Vagina (tissue), 2 donors: ENCODE measurements at regions not wholly inside any gene's neighbourhood (a gene's known extent, or its start where the extent isn't known, plus 50 kb on each side); places are given as distances from the start of the nearest gene placed in this dataset.

Experiments used
- DNase-seq, 2 donors: peaks; one replicate each; pipeline ENCODE4 v3.0.0-alpha.2; 2017; ENCODE audit errors: extremely low spot score in 2 of 2
- H3K27ac ChIP-seq: fragments of 200-600 bp; sonication (generic); one replicate; pipeline ENCODE4 v1.5.1; 2019
- H3K27me3 ChIP-seq: fragments of 200-600 bp; sonication (generic); one replicate; pipeline ENCODE4 v1.5.1; 2019
- H3K36me3 ChIP-seq, 2 donors: fragments of 200-600 bp; sonication (generic); one replicate each; pipeline ENCODE4 v1.5.1; 2017 to 2019
- H3K4me1 ChIP-seq: fragments of 200-600 bp; sonication (generic); one replicate; pipeline ENCODE4 v1.5.1; 2019
- H3K4me3 ChIP-seq, 2 donors: fragments of 200-600 bp; sonication (generic); 1 replicate in 1 of 2; 2 replicates in 1 of 2; pipeline ENCODE4 v1.5.1; 2016 to 2019
- H3K9me3 ChIP-seq: fragments of 200-600 bp; sonication (generic); one replicate; pipeline ENCODE4 v1.5.1; 2019
- POLR2A ChIP-seq, 2 donors: fragments of 450-650 bp; IDR thresholded peaks; one replicate each; pipeline ENCODE4 v1.6.1; 2017; ENCODE audit warnings: antibody characterized with exemption in 2 of 2, mild to moderate bottlenecking in 2 of 2, moderate library complexity in 2 of 2
- POLR2AphosphoS5 ChIP-seq, 2 donors: sonication (generic); formaldehyde crosslinking; IDR thresholded peaks; one replicate each; pipeline ENCODE4 v1.9.0; 2017; ENCODE audit warnings: antibody characterized with exemption in 2 of 2, mild to moderate bottlenecking in 2 of 2, low read depth in 1 of 2; ENCODE audit not compliant: insufficient read depth in 1 of 2
- intact Hi-C: fragments of 100-400 bp; cut with DNase I; formaldehyde crosslinking; loops from one replicate; pipeline ENCODE4 v1.15.1; 2023
- TF ChIP-seq, protein P1 (sequence below), 3 experiments: fragments of 450-650 bp in 2 of 3; fragments of 200-600 bp in 1 of 3; sonication (generic) in 1 of 3; IDR thresholded peaks; one replicate each; pipeline ENCODE4 v1.5.1; 2017 to 2019; ENCODE audit warnings: antibody characterized with exemption in 3 of 3, mild to moderate bottlenecking in 2 of 3, moderate library complexity in 2 of 3

DNA sequence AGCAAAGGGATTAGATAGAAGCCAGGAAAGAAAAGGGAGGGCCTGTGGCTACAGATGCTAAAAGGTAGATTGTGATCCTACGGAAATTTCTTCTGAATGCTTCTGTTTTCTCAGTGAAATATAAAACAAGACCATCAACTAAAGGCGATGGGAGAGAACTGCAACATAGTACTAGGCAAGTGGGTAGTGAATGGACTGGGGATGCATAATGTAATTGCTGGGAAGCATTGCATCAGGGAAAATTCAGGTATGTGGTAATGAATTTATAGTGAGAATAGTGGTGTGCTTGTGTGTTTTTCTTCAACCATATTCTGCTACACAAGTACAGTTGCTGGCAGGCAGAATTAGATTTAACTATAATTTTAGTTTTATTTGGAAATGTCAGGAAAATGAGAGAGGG is 156.6 kb downstream of the OPN5 start:
- intact Hi-C loops: no loop called here
- H3K27ac ChIP-seq: no peak overlapping the region
- DNase-seq: no peak
- no peaks in the 10 kb centered on the region for H3K27me3 ChIP-seq
- H3K9me3 ChIP-seq: no peaks in the 10 kb centered on the region
- no peaks in the 10 kb centered on the region for H3K36me3 ChIP-seq
- TF ChIP-seq, protein P1, sequence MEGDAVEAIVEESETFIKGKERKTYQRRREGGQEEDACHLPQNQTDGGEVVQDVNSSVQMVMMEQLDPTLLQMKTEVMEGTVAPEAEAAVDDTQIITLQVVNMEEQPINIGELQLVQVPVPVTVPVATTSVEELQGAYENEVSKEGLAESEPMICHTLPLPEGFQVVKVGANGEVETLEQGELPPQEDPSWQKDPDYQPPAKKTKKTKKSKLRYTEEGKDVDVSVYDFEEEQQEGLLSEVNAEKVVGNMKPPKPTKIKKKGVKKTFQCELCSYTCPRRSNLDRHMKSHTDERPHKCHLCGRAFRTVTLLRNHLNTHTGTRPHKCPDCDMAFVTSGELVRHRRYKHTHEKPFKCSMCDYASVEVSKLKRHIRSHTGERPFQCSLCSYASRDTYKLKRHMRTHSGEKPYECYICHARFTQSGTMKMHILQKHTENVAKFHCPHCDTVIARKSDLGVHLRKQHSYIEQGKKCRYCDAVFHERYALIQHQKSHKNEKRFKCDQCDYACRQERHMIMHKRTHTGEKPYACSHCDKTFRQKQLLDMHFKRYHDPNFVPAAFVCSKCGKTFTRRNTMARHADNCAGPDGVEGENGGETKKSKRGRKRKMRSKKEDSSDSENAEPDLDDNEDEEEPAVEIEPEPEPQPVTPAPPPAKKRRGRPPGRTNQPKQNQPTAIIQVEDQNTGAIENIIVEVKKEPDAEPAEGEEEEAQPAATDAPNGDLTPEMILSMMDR (IDR thresholded peaks at IDR 0.05): no peak
- no peak for TF ChIP-seq POLR2A (IDR thresholded peaks at IDR 0.05)
- TF ChIP-seq POLR2AphosphoS5 (IDR thresholded peaks at IDR 0.05; ENCODE audit: insufficient read depth in 1 of 2, low read depth in 1 of 2): no peak
- H3K4me1 ChIP-seq: no peaks in the 10 kb centered on the region
- no peak overlapping the region for H3K4me3 ChIP-seq

DNA sequence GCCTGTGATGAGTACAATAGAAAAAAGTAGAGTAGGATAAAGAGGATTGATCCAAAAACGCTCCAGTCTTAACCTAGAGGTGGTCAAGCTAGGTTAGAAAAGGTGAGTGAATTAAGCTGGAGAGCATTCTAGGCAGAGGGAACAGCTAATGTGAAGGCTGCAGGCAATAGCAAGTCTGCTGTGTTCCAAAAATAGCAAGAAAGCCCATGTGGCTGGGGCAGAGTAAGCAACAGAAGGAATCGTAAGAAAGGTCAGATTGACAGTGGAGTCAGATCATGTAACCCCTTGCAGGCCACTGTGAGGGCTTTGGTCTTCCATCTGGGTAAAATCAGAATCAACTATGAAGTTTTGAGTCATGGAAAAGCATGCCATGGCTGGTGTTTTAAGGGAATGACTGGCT is 155.0 kb downstream of the OPN5 start:
- Histone ChIP-seq H3K4me3 (no peak overlapping the region), H3K4me1 (no peaks in the 10 kb centered on the region), H3K36me3 (no peaks in the 10 kb centered on the region), H3K27ac (no peak overlapping the region), H3K9me3 (no peaks in the 10 kb centered on the region), H3K27me3 (no peaks in the 10 kb centered on the region)
- intact Hi-C loops: no loop called here
- no peak for DNase-seq
- TF ChIP-seq, protein P1 (IDR thresholded peaks at IDR 0.05): no peak
- no peak for TF ChIP-seq POLR2AphosphoS5 (IDR thresholded peaks at IDR 0.05; ENCODE audit: insufficient read depth in 1 of 2, low read depth in 1 of 2)

DNA sequence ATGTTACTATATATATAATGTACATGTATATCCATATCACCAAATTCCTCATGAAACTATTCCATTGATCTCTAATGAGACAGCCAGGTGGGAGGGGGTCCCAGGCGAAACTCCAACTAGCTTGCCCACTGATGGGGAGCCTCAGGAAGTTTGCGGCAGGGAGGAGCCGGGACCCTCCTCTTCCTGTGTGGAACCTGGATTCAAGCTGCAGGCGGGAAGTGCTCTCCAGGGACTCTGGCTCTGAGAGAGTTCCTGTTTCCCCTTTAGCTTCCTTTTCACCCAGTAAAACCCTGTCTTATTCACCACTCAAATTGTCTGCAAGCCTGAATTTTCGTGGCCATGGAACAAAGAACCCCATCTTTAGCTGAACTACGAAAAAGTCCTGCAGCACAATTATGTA is 152.2 kb downstream of the OPN5 start:
- TF ChIP-seq, protein P1 (IDR thresholded peaks at IDR 0.05): no peak
- TF ChIP-seq POLR2A (IDR thresholded peaks at IDR 0.05) (no peak), POLR2AphosphoS5 (IDR thresholded peaks at IDR 0.05; ENCODE audit: insufficient read depth in 1 of 2, low read depth in 1 of 2) (no peak)
- Histone ChIP-seq H3K27ac (no peak overlapping the region), H3K4me1 (no peaks in the 10 kb centered on the region), H3K9me3 (no peaks in the 10 kb centered on the region), H3K36me3 (no peaks in the 10 kb centered on the region), H3K27me3 (no peaks in the 10 kb centered on the region), H3K4me3 (no peak overlapping the region)
- DNase-seq: no peak
- intact Hi-C loops: no loop called here

DNA sequence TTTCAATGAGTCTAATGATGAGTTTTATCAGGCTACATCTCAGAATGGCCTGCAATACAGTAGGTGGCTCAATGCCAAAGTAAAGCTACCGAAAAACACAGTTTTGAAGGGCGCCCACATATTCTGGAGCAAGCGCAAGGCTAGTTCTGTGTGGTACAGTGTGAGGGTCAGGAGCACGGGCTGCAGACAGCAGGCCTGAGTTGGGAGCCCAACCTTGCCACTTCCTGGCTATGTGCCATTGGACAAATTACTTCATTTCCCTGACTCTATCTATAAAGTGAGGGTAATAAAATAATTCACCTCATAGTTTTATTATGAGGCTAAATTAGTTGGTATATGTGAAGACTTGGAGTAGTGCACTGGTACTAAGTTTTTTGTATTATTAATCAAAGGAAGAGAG is 150.7 kb downstream of the OPN5 start:
- TF ChIP-seq, protein P1 (IDR thresholded peaks at IDR 0.05): no peak
- no peak for TF ChIP-seq POLR2AphosphoS5 (IDR thresholded peaks at IDR 0.05; ENCODE audit: insufficient read depth in 1 of 2, low read depth in 1 of 2)
- no peak for TF ChIP-seq POLR2A (IDR thresholded peaks at IDR 0.05)
- Histone ChIP-seq H3K27me3 (no peaks in the 10 kb centered on the region), H3K4me1 (no peaks in the 10 kb centered on the region), H3K27ac (no peak overlapping the region), H3K9me3 (no peaks in the 10 kb centered on the region), H3K36me3 (no peaks in the 10 kb centered on the region), H3K4me3 (no peak overlapping the region)
- intact Hi-C loops: no loop called here
- no peak for DNase-seq

DNA sequence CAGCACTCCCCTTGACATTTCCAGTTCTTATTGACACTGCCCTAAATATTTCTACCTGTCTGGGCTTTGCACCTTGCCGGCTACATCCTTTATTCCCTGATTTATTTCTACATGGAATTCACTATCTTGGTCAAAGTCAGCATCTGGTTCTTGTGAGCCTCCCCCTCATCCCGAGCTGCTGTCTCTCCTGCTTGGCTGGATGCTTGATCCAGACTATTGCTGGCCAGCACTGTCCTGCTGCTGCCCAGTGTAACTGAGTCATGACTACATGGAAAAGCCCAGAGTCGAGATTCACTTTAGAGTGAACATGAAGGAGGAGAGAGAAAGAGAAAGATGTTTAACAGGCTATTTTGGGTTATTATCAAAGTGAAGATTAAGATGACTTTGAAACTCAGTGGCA is 142.2 kb downstream of the OPN5 start:
- TF ChIP-seq POLR2A (IDR thresholded peaks at IDR 0.05) (no peak), POLR2AphosphoS5 (IDR thresholded peaks at IDR 0.05; ENCODE audit: insufficient read depth in 1 of 2, low read depth in 1 of 2) (no peak)
- TF ChIP-seq, protein P1 (IDR thresholded peaks at IDR 0.05): no peak
- H3K4me3 ChIP-seq: no peak overlapping the region
- H3K36me3 ChIP-seq: no peaks in the 10 kb centered on the region
- no peaks in the 10 kb centered on the region for H3K9me3 ChIP-seq
- DNase-seq: no peak
- H3K27ac ChIP-seq: no peak overlapping the region
- no peaks in the 10 kb centered on the region for H3K4me1 ChIP-seq
- no peaks in the 10 kb centered on the region for H3K27me3 ChIP-seq
- intact Hi-C loops: no loop called here
